K562 (cell line): ENCODE measurements at regions not wholly inside any gene's neighbourhood (a gene's known extent, or its start where the extent isn't known, plus 50 kb on each side); places are given as distances from the start of the nearest gene placed in this dataset.

Experiments
- ATAC-seq: fragments of 200-7000 bp; cut with Tn5 transposase; 3 replicates; pipeline ENCODE4 v1.9.1; 2020; ENCODE audit warnings: moderate library complexity
- BruUV-seq: library from RNA; stranded (reverse); fragments of 400-500 nt; replicated peaks from 2 replicates; lab custom pipeline; 2021; lab: Mats Ljungman, UMichigan
- CTCF ChIA-PET: fragments of 300-600 bp; formaldehyde crosslinking; extraction: SDS; loops from one replicate; lab custom pipeline; 2021; ENCODE audit warnings: low intra/inter-chr PET ratio; lab: Yijun Ruan, JAX
- POLR2A ChIA-PET: fragments of 300-600, 350-650 bp; sonication (Branson Sonifier 250); formaldehyde crosslinking; extraction: SDS; loops from one replicate; lab custom pipeline; 2021; ENCODE audit warnings: antibody characterized with exemption, inconsistent platforms; lab: Yijun Ruan, JAX
- DNase-seq, 4 experiments: peaks; one replicate each; pipeline versions ENCODE4 v3.0.0 to v3.0.0-alpha.2; 2011 to 2018; ENCODE audit warnings: low spot score in 3 of 4, mixed read lengths in 3 of 4; ENCODE audit errors: extremely low read depth in 1 of 4
- FAIRE-seq: peaks from 2 replicates; lab custom pipeline; 2011; peaks lifted over from hg19 to GRCh38; lab: Jason Lieb, UNC
- H2AFZ ChIP-seq: 2 replicates; pipeline ENCODE4 v1.6.0; 2011; ENCODE audit warnings: low read depth, low read length, control low read depth, inconsistent platforms
- H3K27ac ChIP-seq: fragments of 200-600 bp; 3 replicates; pipeline ENCODE4 v1.8.0; 2011; ENCODE audit warnings: low read depth, mild to moderate bottlenecking, control low read depth, inconsistent platforms, low read length, moderate library complexity, mixed read lengths; ENCODE audit errors: extremely low read depth
- H3K27me3 ChIP-seq, 2 experiments: fragments of 300-600 bp in 1 of 2; 2 replicates in 1 of 2; 3 replicates in 1 of 2; pipeline versions ENCODE4 v1.6.0 to v1.8.0; 2011; ENCODE audit warnings: inconsistent platforms in 2 of 2, low read length in 2 of 2, mild to moderate bottlenecking in 1 of 2, mixed read lengths in 1 of 2, moderate library complexity in 1 of 2; ENCODE audit not compliant: control insufficient read depth in 2 of 2, insufficient read depth in 2 of 2
- H3K36me3 ChIP-seq: fragments of 300-600 bp; 3 replicates; pipeline ENCODE4 v1.8.0; 2011; ENCODE audit warnings: mild to moderate bottlenecking, low read length, inconsistent platforms; ENCODE audit not compliant: control insufficient read depth, insufficient read depth
- H3K4me1 ChIP-seq, 2 experiments: fragments of 200-600 bp in 1 of 2; replicated peaks in 1 of 2; 2 replicates in 1 of 2; 3 replicates in 1 of 2; pipeline versions ENCODE4 v1.5.1 to v1.8.0; 2011; ENCODE audit warnings: inconsistent platforms in 2 of 2, low read length in 2 of 2, mild to moderate bottlenecking in 1 of 2, mixed read lengths in 1 of 2, moderate library complexity in 1 of 2; ENCODE audit not compliant: control insufficient read depth in 2 of 2, insufficient read depth in 2 of 2
- H3K4me2 ChIP-seq: 2 replicates; pipeline ENCODE4 v1.6.1; 2011; ENCODE audit warnings: low read length, control low read depth, inconsistent platforms, mixed read lengths; ENCODE audit not compliant: insufficient read depth
- H3K4me3 ChIP-seq: fragments of 200-600 bp; sonication (generic), shearing (Covaris generic); 2 replicates; pipeline ENCODE4 v1.5.1; 2016; ENCODE audit warnings: control low read depth, inconsistent platforms
- H3K79me2 ChIP-seq: fragments of 200-600 bp; 3 replicates; pipeline ENCODE4 v1.8.0; 2011; ENCODE audit warnings: low read length, inconsistent platforms; ENCODE audit not compliant: control insufficient read depth, insufficient read depth
- H3K9ac ChIP-seq, 2 experiments: 2 replicates each; pipeline versions ENCODE4 v1.6.0 to v1.6.1; 2011; ENCODE audit warnings: low read depth in 2 of 2, low read length in 2 of 2, control low read depth in 1 of 2, inconsistent platforms in 1 of 2, mild to moderate bottlenecking in 1 of 2, mixed read lengths in 1 of 2; ENCODE audit not compliant: insufficient read depth in 1 of 2
- H3K9me1 ChIP-seq: one replicate; pipeline ENCODE4 v1.6.0; 2011; ENCODE audit warnings: inconsistent platforms, mild to moderate bottlenecking, low read length, moderate library complexity; ENCODE audit not compliant: control insufficient read depth, insufficient read depth
- H3K9me3 ChIP-seq: replicated peaks from 2 replicates; pipeline ENCODE4 v1.5.1; 2011; ENCODE audit warnings: low read depth, low read length, inconsistent platforms; ENCODE audit not compliant: control insufficient read depth, insufficient read depth
- H4K20me1 ChIP-seq: replicated peaks from 2 replicates; pipeline ENCODE4 v1.6.1; 2011; ENCODE audit warnings: low read length, inconsistent platforms, mixed read lengths; ENCODE audit not compliant: control insufficient read depth, insufficient read depth
- HEY1 ChIP-seq: fragments of 250-450 bp; sonication (Bioruptor Pico); IDR thresholded peaks from 2 replicates; pipeline ENCODE4 v1.5.0; 2020; ENCODE audit warnings: mild to moderate bottlenecking, moderate library complexity, borderline replicate concordance
- MTF1 ChIP-seq: fragments of 250-450 bp; sonication (Bioruptor Pico); IDR thresholded peaks from 2 replicates; pipeline ENCODE4 v1.9.0; 2021; ENCODE audit warnings: moderate library complexity, mild to moderate bottlenecking, inconsistent platforms, borderline replicate concordance
- PYGO2 ChIP-seq: fragments of 450-650 bp; IDR thresholded peaks from 2 replicates; pipeline ENCODE4 v1.6.1; 2016; ENCODE audit warnings: mild to moderate bottlenecking, missing genetic modification characterization, moderate library complexity, missing compliant biosample characterization
- SMARCE1 ChIP-seq: fragments of 450-650 bp; IDR thresholded peaks from 2 replicates; pipeline ENCODE4 v1.7.1; 2016; ENCODE audit warnings: mild to moderate bottlenecking
- TAF1 ChIP-seq: IDR thresholded peaks from 2 replicates; pipeline ENCODE4 v1.6.1; 2011; ENCODE audit warnings: mild to moderate bottlenecking, low read length, moderate library complexity; ENCODE audit not compliant: insufficient read depth, control insufficient read depth, severe bottlenecking; ENCODE audit errors: extremely low read depth
- TEAD2 ChIP-seq: fragments of 450-650 bp; IDR thresholded peaks from 2 replicates; pipeline ENCODE4 v1.6.1; 2016; ENCODE audit warnings: missing genetic modification characterization, control low read depth, missing compliant biosample characterization
- ZC3H8 ChIP-seq: fragments of 450-650 bp; IDR thresholded peaks from 2 replicates; pipeline ENCODE4 v1.6.1; 2017
- ZNF239 ChIP-seq: fragments of 250-450 bp; sonication (Bioruptor Pico); IDR thresholded peaks from 2 replicates; pipeline ENCODE4 v1.4.0; 2020; ENCODE audit warnings: mild to moderate bottlenecking
- ZNF445 ChIP-seq: fragments of 250-450 bp; sonication (Bioruptor Pico); IDR thresholded peaks from 2 replicates; pipeline ENCODE4 v1.4.0; 2020; ENCODE audit warnings: low read depth, mild to moderate bottlenecking, moderate library complexity
- ZNF766 ChIP-seq: fragments of 200-800 bp; sonication (Bioruptor generic); conservative IDR thresholded peaks from 2 replicates; pipeline ENCODE4 v1.6.1; 2016; ENCODE audit warnings: missing genetic modification characterization, missing compliant biosample characterization
- WGBS: fragments of 100-300 bp; shearing (Covaris generic); methylation state at CpG from one replicate; pipeline ENCODE4 v1.1.6; 2016; ENCODE audit warnings: low coverage, mixed read lengths; ENCODE audit not compliant: insufficient coverage; ENCODE audit errors: missing lambda C conversion rate; 5-methylcytosine and 5-hydroxymethylcytosine counted together
- in situ Hi-C: fragments of 300-500 bp; cut with MboI; formaldehyde crosslinking; loops from 4 replicates; pipeline ENCODE4 v1.15.0; 2018; ENCODE audit warnings: inconsistent platforms, mixed read lengths
- intact Hi-C: fragments of 100-400 bp; cut with micrococcal nuclease; formaldehyde crosslinking; loops from 2 replicates; pipeline ENCODE4 v1.14.2; 2022
- TF ChIP-seq, protein P1 (sequence below): fragments of 450-650 bp; formaldehyde crosslinking; IDR thresholded peaks from 2 replicates; pipeline ENCODE4 v1.4.0; 2020; ENCODE audit warnings: mild to moderate bottlenecking, mixed read lengths
- TF ChIP-seq, protein P2 (sequence below): sonication (generic); formaldehyde crosslinking; IDR thresholded peaks from 2 replicates; pipeline ENCODE4 v1.8.1; 2022; ENCODE audit warnings: missing genetic modification reagents
- TF ChIP-seq, protein P3 (sequence below): fragments of 250-450 bp; sonication (Bioruptor Pico); IDR thresholded peaks from 2 replicates; pipeline ENCODE4 v1.4.0; 2020

DNA sequence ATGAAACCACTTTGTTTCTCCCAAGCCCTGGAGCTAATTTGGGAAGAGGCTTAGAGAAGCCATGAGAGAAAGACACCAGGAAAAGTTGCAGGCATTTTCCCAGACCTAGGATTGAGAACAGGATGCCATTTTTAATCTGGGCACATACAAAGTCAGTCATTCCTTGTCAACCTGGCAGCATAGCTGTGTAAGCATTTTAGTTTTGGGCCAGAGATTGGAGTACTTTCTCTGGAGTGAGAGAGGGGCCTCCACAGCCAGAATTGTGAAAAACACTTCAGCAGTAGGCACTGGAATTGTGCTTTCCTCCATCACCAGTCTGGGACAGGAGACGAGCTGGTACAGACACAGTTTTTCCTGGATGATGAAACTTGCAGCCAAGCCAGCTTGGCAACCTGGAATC, 390.3 kb upstream of the DMAC1 start (continued):
- TF ChIP-seq, protein P1, sequence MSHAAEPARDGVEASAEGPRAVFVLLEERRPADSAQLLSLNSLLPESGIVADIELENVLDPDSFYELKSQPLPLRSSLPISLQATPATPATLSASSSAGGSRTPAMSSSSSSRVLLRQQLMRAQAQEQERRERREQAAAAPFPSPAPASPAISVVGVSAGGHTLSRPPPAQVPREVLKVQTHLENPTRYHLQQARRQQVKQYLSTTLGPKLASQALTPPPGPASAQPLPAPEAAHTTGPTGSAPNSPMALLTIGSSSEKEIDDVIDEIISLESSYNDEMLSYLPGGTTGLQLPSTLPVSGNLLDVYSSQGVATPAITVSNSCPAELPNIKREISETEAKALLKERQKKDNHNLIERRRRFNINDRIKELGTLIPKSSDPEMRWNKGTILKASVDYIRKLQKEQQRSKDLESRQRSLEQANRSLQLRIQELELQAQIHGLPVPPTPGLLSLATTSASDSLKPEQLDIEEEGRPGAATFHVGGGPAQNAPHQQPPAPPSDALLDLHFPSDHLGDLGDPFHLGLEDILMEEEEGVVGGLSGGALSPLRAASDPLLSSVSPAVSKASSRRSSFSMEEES (CRISPR knock-in tag): no peak
- TF ChIP-seq MTF1 (CRISPR knock-in tag): no peak
- no peak for TF ChIP-seq SMARCE1
- no peak for TF ChIP-seq ZNF766 (CRISPR knock-in tag)
- no peak for TF ChIP-seq ZNF239 (CRISPR knock-in tag)
- TF ChIP-seq PYGO2 (tag): no peak
- TF ChIP-seq, protein P2, sequence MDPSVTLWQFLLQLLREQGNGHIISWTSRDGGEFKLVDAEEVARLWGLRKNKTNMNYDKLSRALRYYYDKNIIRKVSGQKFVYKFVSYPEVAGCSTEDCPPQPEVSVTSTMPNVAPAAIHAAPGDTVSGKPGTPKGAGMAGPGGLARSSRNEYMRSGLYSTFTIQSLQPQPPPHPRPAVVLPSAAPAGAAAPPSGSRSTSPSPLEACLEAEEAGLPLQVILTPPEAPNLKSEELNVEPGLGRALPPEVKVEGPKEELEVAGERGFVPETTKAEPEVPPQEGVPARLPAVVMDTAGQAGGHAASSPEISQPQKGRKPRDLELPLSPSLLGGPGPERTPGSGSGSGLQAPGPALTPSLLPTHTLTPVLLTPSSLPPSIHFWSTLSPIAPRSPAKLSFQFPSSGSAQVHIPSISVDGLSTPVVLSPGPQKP (CRISPR knock-in tag): no peak
- TF ChIP-seq ZNF445: no peak

DNA sequence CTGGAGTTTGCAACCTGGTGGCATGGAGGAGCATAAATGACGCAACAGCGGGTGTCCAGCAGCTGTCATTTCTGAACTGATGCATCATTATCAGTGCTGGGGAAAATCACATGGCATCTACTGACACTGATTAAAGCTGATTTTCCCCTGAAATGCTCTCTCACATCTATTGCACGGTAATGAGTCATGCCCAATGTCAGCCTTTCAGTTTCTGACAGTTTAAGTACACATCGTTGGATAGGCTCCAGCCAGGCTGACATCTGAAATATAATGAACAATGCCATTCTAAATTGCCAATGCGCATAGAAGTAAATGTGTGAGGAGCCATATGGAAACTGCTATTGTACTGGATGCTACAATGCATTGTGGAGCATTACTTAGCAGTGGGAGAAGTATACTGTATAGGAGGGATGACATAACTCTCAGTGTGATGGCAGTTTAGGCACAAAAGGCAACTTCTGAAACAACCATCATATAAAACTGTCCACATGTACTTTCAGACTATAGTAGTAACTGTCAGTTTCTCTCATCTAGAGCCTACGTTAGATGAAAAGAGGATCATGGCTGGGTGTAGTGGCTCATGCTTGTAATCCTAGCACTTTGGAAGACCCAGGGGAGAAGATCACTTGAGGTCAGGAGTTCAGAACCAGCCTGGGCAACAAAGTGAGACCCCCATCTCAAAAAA, 389.3 kb upstream of the DMAC1 start:
- POLR2A ChIA-PET: no interaction called here
- no peaks in the 10 kb centered on the region for H3K36me3 ChIP-seq
- H3K27ac ChIP-seq: no peak overlapping the region
- 4% methylated on average over 6 of the region's 6 CpGs for WGBS
- no TSS peak for BruUV-seq
- DNase-seq (no peak), ATAC-seq (no peak), FAIRE-seq (no peak)
- H3K4me3 ChIP-seq: no peak overlapping the region
- H3K4me1 ChIP-seq: no peaks in the 10 kb centered on the region
- in situ Hi-C loops: no loop called here
- no peaks in the 10 kb centered on the region for H3K79me2 ChIP-seq
- intact Hi-C loops: no loop called here
- H3K9ac ChIP-seq: no peak overlapping the region
- H3K27me3 ChIP-seq: no peaks in the 10 kb centered on the region
- H4K20me1 ChIP-seq: no peaks in the 10 kb centered on the region
- CTCF ChIA-PET: no interaction called here
- H3K9me3 ChIP-seq: no peaks in the 10 kb centered on the region
- no peak overlapping the region for H3K4me2 ChIP-seq
- no peak overlapping the region for H2AFZ ChIP-seq
- H3K9me1 ChIP-seq: no peaks in the 10 kb centered on the region
- TF ChIP-seq TEAD2 (no peak), TAF1 (no peak), HEY1 (CRISPR knock-in tag) (no peak), ZC3H8 (no peak)
- TF ChIP-seq, protein P3, sequence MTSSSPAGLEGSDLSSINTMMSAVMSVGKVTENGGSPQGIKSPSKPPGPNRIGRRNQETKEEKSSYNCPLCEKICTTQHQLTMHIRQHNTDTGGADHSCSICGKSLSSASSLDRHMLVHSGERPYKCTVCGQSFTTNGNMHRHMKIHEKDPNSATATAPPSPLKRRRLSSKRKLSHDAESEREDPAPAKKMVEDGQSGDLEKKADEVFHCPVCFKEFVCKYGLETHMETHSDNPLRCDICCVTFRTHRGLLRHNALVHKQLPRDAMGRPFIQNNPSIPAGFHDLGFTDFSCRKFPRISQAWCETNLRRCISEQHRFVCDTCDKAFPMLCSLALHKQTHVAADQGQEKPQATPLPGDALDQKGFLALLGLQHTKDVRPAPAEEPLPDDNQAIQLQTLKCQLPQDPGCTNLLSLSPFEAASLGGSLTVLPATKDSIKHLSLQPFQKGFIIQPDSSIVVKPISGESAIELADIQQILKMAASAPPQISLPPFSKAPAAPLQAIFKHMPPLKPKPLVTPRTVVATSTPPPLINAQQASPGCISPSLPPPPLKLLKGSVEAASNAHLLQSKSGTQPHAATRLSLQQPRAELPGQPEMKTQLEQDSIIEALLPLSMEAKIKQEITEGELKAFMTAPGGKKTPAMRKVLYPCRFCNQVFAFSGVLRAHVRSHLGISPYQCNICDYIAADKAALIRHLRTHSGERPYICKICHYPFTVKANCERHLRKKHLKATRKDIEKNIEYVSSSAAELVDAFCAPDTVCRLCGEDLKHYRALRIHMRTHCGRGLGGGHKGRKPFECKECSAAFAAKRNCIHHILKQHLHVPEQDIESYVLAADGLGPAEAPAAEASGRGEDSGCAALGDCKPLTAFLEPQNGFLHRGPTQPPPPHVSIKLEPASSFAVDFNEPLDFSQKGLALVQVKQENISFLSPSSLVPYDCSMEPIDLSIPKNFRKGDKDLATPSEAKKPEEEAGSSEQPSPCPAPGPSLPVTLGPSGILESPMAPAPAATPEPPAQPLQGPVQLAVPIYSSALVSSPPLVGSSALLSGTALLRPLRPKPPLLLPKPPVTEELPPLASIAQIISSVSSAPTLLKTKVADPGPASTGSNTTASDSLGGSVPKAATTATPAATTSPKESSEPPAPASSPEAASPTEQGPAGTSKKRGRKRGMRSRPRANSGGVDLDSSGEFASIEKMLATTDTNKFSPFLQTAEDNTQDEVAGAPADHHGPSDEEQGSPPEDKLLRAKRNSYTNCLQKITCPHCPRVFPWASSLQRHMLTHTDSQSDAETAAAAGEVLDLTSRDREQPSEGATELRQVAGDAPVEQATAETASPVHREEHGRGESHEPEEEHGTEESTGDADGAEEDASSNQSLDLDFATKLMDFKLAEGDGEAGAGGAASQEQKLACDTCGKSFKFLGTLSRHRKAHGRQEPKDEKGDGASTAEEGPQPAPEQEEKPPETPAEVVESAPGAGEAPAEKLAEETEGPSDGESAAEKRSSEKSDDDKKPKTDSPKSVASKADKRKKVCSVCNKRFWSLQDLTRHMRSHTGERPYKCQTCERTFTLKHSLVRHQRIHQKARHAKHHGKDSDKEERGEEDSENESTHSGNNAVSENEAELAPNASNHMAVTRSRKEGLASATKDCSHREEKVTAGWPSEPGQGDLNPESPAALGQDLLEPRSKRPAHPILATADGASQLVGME (CRISPR knock-in tag): no peak
